CD4-positive, alpha-beta T cell treated with Interferon alpha-2 for 1 hour (primary cell): ENCODE measurements at regions not wholly inside any gene's neighbourhood (a gene's known extent, or its start where the extent isn't known, plus 50 kb on each side); places are given as distances from the start of the nearest gene placed in this dataset.
"Not testable (repeated sequence)": the region's sequence is repeated elsewhere in the genome, so short reads cannot be mapped to it uniquely, and the experiment has no call there.

Experiments
- DNase-seq, 2 donors: peaks; one replicate each; pipeline ENCODE4 v3.0.0-alpha.2; 2020 to 2022

- DNase-seq: no peak
These were observed 117.5 kb downstream of the SOX4 start for GRCh38 chr6:21710908-21711627.

GRCh38 chr6:21712213-21712612, 118.7 kb downstream of the SOX4 start:
- DNase-seq: no peak

- no peak for DNase-seq
These were observed 119.9 kb downstream of the SOX4 start for GRCh38 chr6:21713481-21713880.

GRCh38 chr6:21715180-21715579, 121.6 kb downstream of the SOX4 start:
- no peak for DNase-seq

DNA sequence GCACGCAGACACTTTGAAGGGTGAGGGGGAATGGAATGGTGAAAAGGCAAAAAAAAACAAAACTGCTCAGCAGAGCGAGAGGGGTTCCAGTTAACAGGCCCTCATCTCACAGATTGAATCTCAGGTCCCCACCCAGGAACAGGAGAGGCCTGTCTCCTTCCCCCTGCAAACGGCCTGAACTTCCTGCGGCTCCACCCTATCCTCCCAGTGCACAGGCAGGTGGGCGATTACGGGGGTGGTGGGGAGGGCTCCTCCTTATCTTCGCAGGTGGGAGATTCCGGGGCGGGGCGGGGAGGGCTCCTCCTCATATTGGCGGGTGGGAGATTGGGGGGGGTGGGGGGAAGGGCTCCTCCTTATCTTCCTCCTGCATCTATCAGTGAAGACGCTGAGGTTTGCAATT, 129.0 kb downstream of the SOX4 start:
- no peak for DNase-seq

- DNase-seq: no peak
These were observed 133.1 kb downstream of the SOX4 start for GRCh38 chr6:21726676-21727075.

GRCh38 chr6:21728141-21728540, 134.6 kb downstream of the SOX4 start:
- no peak for DNase-seq

DNA sequence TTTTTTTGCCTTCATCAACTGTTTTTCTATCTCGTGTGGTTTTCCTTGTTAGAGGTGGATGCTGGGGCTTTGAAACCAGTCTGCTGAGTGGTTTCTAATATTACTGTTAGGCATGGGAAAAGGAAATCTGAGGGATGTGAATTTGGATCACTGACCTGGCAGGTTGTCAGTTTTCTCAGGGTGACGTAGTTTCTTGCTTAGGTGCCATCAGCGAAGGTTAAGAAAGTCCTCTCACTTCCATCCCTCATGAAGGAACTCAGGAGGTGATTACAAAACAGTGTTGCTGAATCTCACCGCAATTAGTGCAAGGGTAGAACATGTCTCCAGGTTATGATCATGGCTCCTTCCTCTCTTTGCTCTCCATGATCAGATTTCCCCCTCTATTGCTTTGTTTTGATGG, 135.9 kb downstream of the SOX4 start:
- DNase-seq: no peak

GRCh38 chr6:21730533-21730932, 137.0 kb downstream of the SOX4 start:
- no peak for DNase-seq

DNA sequence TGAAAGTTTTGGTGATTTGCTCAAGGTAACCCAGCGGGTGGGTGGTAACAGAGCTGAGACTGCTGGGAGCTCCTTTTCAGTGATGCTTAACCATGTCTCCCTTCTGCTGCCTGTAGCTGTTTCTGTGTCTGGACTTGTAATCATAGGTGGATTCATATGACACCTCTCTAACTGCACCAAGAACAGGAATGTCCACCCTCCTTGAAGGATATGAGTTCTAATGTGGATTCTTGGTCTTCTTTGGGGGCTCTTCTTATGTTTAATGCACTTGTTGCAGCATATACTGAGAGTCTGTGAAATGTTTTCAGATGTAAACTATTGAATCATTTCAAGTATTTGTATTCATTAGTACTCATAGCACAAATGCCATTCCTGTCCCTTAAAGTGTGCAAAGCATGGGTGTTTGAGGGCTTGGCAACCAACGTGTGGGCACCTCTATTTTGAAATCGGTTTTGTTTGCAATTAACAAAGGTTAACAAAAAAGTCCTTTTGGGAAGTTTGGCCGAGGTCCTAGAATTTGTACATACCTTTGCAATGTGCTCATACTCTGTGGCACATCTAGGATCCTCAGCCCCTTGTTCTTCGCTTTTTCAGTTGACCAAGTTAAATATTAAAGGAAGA, 138.0 kb downstream of the SOX4 start:
- no peak for DNase-seq

DNA sequence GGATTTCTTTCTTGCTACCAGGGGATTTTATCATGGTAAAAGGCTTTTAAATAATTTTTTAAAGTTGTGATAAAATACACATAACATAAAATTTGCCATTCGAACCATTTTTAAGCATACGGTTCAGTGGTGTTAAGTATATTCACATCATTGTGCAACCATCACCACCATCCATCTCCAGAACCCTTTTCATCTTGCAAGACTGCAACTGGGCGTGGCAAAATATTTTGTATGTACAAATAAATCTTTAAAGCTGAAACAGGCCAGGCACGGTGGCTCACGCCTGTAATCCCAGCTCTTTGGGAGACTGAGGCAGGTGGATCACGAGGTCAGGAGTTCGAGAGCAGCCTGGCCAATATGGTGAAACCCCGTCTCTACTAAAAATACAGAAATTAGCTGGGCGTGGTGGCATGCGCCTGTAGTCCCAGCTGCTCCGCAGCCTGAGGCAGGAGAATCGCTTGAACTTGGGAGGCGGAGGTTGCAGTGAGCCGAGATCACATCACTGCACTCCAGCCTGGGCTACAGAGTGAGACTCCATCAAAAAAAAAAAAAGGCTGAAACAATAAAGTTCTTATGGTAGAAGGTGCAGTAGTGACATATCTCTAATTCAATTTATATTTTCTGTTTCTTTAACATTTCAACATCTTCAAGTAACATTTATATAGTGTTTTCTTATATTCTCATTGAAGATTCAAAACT, 138.6 kb downstream of the SOX4 start:
- DNase-seq: not testable (repeated sequence)

GRCh38 chr6:21732731-21733130, 139.2 kb downstream of the SOX4 start:
- no peak for DNase-seq

DNA sequence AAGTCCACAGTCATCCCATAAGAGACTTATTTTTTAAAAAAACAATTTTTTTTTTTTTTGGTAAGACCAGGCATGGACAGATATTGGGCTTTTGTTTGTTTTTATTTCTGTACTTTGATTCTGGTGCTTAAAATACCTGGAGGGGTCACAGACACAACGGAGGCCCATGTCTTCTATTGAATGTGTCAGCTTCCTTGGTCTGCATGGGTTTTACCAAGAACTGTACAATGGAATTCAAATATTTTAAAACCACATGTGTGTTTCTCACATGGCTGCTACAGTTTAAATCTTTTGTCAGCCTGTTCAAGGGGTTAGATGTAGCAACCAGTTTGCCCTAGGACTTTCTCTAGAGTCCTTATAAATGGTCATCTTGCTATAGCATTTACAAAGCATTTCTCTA, 139.8 kb downstream of the SOX4 start:
- no peak for DNase-seq

DNA sequence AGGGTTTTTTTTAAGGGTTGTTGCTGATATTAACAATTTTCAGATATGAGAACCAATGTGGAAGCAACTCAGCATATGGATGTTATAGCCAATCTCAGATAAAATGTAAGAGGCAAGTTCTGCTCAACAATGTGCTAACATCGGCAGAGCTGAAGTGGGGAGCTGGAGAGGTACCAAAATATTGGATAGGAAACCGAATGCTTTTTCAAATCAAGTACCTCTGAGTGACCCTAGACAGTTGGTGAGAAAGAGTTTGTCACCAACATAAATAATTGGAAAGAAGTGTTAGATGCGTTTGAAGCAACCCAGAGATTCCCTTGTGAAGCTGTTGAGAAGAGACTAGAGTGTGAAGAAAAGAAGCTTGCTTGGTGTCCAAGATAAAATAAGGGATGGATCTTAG, 140.7 kb downstream of the SOX4 start:
- no peak for DNase-seq

- DNase-seq: no peak
These were observed 144.9 kb downstream of the SOX4 start for GRCh38 chr6:21738180-21739094.

GRCh38 chr6:21739241-21739640, 145.7 kb downstream of the SOX4 start:
- no peak for DNase-seq

DNA sequence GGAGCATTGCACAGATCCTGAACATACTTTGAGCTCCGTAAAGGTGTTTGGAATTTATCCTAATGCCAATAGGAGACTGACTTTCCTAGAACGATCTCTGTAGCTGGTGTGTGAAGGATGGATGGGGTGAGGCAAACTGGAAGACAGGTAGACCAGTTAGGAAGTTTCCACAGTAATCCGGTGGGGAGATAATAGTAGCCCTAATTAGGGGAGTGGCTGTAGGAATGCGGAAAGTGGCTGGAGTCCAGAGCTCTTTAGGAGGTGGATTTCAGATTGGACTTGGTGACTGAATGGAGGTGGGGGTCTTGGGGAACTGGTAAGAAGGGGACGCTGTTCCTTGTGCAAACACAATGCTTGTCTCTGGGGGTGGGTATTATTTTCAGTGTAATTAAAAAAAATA, 146.3 kb downstream of the SOX4 start:
- DNase-seq: no peak

DNA sequence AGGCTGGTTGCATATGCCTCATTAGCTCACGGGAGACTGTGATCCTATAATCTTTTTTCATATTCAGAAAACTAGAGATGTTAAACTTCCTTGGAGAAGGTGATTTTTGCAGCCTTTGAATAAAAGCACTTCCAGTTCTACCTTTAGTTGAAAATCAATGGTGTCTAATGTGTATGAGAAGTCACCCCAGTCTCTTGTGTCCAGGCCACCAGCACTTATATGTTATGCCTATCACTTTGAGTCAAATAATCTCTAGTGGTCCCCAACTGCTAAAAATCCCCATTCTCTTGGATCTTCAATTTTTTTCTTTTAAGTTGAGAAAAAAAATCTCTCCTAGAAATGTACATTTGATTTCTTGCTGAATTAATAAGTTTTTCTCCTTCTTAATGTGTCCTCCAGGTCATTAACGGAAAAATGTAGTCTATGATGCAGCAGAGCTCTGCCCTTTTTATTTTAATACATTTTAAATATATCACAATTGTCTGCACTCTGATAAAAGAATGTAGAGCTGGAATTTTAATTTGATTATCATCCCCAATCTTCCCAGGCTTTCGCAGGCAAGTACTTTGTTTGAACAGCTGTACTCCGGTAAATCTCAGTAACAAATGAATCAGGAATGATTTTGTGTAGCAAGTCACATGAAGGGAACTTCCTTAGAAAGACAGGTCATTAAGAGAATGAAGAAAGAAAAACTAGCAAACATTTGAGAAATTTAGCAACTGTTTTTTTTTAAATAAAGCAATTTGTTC, 147.0 kb downstream of the SOX4 start:
- no peak for DNase-seq

GRCh38 chr6:21741221-21742109, 147.9 kb downstream of the SOX4 start:
- no peak for DNase-seq

DNA sequence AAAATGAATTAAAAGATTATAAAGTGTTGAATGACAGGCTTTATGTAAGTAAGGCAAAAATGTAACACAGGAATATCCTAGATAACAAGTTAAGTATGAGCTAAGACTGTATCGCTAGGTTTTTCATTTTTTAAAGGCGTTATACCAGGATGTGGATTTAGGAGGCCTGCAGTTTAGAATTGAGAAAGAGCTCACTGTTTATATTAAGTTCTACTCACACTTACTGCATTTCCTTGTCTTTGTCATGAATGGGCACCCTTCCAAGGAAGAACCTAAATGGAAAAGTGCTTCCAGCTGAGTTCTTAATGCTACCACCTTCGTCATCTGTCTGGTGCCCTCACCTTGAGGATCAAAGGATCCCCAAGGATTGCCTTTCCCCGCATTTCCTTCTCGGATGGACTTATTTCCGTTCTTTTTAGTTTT, 148.7 kb downstream of the SOX4 start:
- DNase-seq: no peak

- DNase-seq: no peak
These were observed 150.8 kb downstream of the SOX4 start for GRCh38 chr6:21744331-21744730.
